ENCODE measurements at regions not wholly inside any gene's neighbourhood (a gene's known extent, or its start where the extent isn't known, plus 50 kb on each side); places are given as distances from the start of the nearest gene placed in this dataset.
"Not testable (repeated sequence)": the region's sequence is repeated elsewhere in the genome, so short reads cannot be mapped to it uniquely, and the experiment has no call there.

DNA sequence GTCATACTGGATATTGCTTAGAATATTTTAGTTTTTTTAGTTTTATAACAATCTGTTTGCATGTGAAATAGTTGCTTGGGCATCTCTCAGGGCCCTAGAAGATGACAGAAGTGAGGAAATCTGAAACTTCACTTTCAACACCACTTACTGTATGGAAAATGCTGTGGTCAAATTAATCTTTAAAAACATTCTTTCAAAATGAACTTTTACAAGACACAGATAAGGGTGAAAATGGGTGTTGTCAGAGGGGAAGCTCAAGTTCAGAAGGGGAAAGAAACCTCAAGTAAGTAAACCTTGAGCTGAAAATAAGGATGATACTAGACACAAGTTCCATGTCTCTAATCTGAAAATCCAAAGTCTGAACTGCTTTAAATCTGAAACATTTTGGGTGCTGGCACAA is 1840.1 kb upstream of the RAG2 start:
- no peak for DNase-seq (ENCODE audit: low read depth)

GRCh38 chr11:38425578-38425977 is 1827.5 kb upstream of the RAG2 start:
- DNase-seq (ENCODE audit: low read depth) = no peak

DNA sequence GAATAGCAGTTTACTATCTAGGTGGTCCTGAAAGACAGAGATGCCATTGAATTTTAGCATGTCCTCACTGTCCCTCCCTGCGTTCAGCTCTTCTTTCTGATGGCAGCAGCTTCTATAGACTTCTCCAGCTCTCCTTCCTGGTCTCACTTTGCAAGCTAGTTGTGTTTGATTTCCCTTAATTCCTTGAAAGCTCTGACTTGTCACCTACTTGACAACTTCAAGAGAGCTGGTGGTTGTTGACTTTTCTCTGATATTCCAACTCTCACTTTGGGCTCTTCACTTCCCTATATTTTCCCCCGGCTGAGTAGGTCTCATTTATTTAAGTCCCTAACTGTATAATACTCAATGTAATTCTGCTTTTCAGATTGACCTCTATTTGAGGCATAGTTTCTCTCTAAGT is 1825.0 kb upstream of the RAG2 start:
- no peak for DNase-seq (ENCODE audit: low read depth)

DNA sequence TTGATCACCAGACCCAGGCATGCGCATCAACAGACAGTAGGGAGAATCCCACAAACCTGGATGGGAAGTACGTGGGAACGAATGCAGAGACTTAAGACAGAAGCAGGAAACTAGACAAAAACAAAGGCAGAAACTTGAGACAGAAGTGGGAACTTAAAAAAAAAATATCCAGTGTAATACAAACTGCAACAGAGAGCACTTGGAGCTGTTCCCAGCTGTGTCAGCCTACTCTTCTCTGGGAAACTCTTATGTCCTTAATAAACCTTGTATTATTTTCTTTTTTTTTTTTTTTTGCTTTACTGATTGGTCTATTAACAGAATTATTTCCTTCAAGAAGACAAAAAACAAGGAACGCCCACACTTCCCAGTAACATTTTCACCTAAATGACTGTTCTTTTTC is 1818.1 kb upstream of the RAG2 start:
- no peak for DNase-seq (ENCODE audit: low read depth)

DNA sequence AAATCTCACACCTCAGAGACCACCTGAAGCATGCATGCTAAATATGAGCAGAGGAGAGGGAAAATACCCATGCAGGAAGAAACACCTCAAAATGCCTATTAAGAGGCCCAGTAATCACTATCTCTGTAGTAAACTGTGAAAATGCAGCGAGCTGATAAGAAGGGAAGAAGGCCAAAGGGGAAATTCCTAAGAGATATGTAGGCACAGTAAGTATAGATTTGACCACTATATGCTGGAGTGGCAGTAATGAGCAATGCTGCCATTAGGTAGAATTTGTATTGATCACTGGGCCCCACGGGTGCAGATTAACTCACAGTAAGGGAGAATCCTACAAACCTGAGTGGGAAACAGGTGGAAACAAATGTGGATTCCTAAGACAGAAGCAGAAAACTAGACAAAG is 1813.1 kb upstream of the RAG2 start:
- DNase-seq (ENCODE audit: low read depth) = no peak

DNA sequence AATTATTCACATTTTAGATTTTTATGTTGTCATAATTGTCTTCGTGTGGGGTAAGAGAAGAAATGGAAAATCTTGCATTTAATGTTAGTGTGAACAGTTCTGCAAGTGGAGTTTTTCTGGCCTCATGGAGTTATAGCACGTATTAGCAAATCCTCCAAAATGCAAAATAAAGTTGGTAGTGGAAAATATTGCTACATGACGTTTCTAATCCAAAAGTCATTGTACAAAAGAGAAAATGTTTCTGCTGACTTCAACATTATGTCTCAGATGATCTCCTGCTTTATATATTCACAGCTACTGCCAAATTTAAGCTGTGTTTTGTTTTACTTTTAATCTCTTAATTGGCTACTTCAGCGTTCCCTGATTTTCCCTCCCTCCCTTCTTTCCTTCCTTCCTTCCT is 1804.0 kb upstream of the RAG2 start:
- DNase-seq (ENCODE audit: low read depth) = no peak

GRCh38 chr11:38392176-38392575 is 1794.1 kb upstream of the RAG2 start:
- peak; percentile 34 for DNase-seq (ENCODE audit: low read depth)

GRCh38 chr11:38384568-38384967 is 1786.5 kb upstream of the RAG2 start:
- DNase-seq (ENCODE audit: low read depth) = no peak

DNA sequence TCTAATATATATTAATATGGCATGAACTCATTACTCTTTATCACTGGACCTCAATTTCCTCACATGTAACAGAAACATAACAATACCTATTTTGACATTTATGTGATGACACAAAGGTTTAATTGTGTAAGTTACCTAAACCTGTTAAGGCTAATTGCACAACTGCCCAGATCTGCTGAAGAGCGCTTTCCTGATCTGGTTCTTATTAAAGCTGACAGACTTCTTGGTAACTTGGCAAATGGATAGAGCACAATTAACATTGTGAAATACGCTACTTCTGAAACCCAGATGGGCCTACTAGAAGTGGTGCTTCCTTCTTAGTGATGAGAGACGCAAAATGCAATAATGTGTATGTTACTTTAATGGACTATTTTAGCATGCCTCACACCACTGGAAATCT is 1767.2 kb upstream of the RAG2 start:
- DNase-seq (ENCODE audit: low read depth) = no peak

GRCh38 chr11:38356255-38356654 is 1758.2 kb upstream of the RAG2 start:
- no peak for DNase-seq (ENCODE audit: low read depth)

GRCh38 chr11:38345286-38345685 is 1747.2 kb upstream of the RAG2 start:
- DNase-seq (ENCODE audit: low read depth) = no peak

- DNase-seq (ENCODE audit: low read depth) = not testable (repeated sequence)
These were observed 1743.6 kb upstream of the RAG2 start for GRCh38 chr11:38341612-38342011.

GRCh38 chr11:38339835-38340440 is 1741.9 kb upstream of the RAG2 start:
- DNase-seq (ENCODE audit: low read depth) = no peak

- not testable (repeated sequence) for DNase-seq (ENCODE audit: low read depth)
These were observed 1740.0 kb upstream of the RAG2 start for GRCh38 chr11:38338022-38338421.

GRCh38 chr11:38332046-38332445 is 1734.0 kb upstream of the RAG2 start:
- DNase-seq (ENCODE audit: low read depth) = no peak

DNA sequence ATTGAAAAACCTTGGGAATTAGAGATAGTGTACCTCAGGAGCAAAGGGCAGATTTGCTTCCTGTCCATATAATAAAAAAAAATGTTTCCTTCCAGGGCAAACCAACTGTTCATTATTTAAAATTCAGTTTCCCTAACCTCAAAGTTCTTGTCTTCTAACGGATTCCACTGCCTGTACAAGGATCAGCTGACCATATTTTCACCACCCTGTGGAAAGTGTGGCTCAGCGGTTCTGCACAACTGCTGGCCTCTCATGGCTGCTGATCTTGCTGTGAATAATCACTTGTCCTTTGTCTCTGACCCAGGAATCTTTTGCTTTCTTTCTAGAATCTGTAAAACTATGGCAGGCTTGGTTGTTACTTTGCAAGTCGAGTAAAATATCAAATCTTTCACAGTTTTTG is 1732.5 kb upstream of the RAG2 start:
- DNase-seq (ENCODE audit: low read depth) = no peak

DNA sequence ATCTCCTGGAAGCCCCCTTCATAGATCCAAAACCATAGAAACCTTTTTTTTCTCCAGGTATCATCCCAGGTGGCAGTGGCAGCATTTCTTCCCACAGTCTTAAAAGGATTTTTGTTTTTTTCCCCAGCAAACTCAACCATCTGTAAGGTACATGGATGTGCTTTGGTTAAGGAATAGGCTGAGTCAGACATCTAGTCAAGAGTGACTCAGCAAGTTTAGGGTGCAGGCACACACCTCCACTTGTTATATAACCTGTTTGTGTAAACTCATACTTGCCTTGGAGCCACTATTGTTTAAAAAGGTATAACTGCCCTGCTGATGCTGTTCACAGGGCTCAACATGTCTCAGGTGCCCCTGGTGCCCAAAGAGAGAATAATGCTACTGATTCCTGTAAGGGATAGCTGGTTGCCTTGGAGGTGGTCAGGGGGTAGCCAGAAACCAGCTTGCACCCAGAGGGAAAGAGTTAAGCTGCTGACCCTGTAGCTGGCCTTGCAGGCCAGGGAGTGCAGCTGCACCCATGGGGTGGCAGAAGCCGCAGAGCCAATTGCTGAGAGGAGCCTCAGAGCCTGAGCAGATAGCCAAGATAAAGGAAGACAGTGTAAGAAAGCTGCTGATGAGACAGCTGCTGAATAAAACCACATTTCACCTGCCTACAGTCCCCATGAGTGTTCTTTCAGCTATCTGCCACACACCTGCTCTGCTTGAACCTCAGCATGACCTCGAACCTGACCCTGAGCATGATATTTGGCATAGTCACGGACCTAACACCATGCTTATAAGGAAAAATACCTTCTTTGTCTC is 1726.1 kb upstream of the RAG2 start:
- DNase-seq (ENCODE audit: low read depth) = no peak

- no peak for DNase-seq (ENCODE audit: low read depth)
These were observed 1717.1 kb upstream of the RAG2 start for GRCh38 chr11:38315151-38315550.

DNA sequence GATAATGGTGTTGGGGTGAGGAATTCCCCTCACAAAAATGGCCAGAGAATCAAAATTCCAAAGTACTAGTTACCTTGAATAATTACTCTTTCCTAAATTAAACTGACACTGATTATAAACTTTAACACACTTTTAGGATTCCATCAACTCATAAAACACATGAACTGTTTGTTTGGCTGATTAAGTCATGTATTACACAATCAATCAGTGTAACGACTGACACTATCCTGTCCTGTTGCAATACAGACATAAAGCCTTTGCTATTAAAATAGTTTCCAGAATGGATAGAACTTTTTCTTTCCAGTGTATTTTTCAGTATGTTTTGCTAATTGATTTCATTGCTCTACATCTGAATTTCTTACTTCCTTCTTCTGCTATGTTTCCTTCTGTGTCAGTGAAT is 1709.4 kb upstream of the RAG2 start:
- DNase-seq (ENCODE audit: low read depth) = no peak

DNA sequence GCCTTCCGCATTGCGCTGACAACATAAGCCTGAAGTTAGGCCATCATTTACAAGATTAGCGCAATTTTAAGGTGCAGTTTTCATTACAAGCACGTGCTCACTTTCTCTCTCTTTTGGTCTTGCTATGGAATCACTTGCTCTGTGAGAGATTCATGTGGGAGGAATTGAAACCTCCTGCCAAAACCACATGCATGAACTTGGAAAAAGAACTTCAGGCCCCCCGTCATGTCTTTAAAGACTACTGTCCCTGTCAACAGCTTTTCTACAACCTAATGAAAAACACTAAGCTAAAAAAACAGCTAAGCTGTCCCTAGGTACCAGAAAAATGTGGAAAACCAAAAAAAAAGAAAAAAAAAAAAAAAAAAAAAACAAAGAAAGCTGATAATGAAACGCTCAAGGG is 1707.6 kb upstream of the RAG2 start:
- no peak for DNase-seq (ENCODE audit: low read depth)

GRCh38 chr11:38304926-38305325 is 1706.9 kb upstream of the RAG2 start:
- DNase-seq (ENCODE audit: low read depth) = no peak

DNA sequence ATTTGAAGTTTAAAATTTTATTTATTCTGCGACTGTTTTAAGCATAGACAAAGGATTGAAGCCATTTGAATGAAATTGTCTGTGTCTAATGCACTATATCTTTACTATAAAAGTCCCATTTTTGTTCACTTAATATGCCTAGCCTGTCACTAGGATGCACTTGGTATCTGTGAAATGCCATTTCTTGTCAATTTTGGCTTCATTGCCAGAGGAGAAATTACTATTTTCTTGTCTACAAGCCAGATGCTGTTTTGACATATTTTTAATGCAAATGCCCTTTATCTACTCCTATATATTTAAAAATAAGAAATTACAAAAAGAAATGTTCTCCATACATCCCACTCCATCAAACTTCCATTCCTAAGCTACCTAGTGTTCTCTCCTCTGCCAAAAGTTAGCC is 1704.5 kb upstream of the RAG2 start:
- no peak for DNase-seq (ENCODE audit: low read depth)

GRCh38 chr11:38300570-38300969 is 1702.5 kb upstream of the RAG2 start:
- no peak for DNase-seq (ENCODE audit: low read depth)

- DNase-seq (ENCODE audit: low read depth) = no peak
These were observed 1698.3 kb upstream of the RAG2 start for GRCh38 chr11:38296211-38296776.
